HEK293 (cell line): ENCODE measurements at regions not wholly inside any gene's neighbourhood (a gene's known extent, or its start where the extent isn't known, plus 50 kb on each side); places are given as distances from the start of the nearest gene placed in this dataset.
A peak's percentile ranks its signal among the peaks of the same experiment; 100 is the strongest.

ENCODE experiments used
- BCL6B ChIP-seq: fragments of 450-650 bp; formaldehyde crosslinking; IDR thresholded peaks from 2 replicates; pipeline ENCODE4 v1.5.1; 2017; ENCODE audit warnings: missing biosample characterization, missing genetic modification characterization
- INSM2 ChIP-seq: fragments of 450-650 bp; formaldehyde crosslinking; IDR thresholded peaks from 2 replicates; pipeline ENCODE4 v1.5.1; 2016; ENCODE audit warnings: missing biosample characterization, missing genetic modification characterization
- KLF10 ChIP-seq: fragments of 450-650 bp; IDR thresholded peaks from 2 replicates; pipeline ENCODE4 v1.5.1; 2018; ENCODE audit warnings: missing biosample characterization, mild to moderate bottlenecking, missing genetic modification characterization
- REPIN1 ChIP-seq: fragments of 450-650 bp; formaldehyde crosslinking; IDR thresholded peaks from 2 replicates; pipeline ENCODE4 v1.5.1; 2017; ENCODE audit warnings: missing biosample characterization, missing genetic modification characterization, low read depth
- REST ChIP-seq: fragments of 450-650 bp; formaldehyde crosslinking; IDR thresholded peaks from 2 replicates; pipeline ENCODE4 v1.5.1; 2016; ENCODE audit warnings: missing biosample characterization, missing genetic modification characterization
- SCRT2 ChIP-seq: fragments of 450-650 bp; formaldehyde crosslinking; IDR thresholded peaks from 2 replicates; pipeline ENCODE4 v1.5.1; 2016; ENCODE audit warnings: missing biosample characterization, missing genetic modification characterization
- SP3 ChIP-seq: fragments of 450-650 bp; formaldehyde crosslinking; IDR thresholded peaks from 2 replicates; pipeline ENCODE4 v1.5.1; 2016; ENCODE audit warnings: missing biosample characterization, missing genetic modification characterization
- TSHZ1 ChIP-seq: fragments of 450-650 bp; formaldehyde crosslinking; IDR thresholded peaks from 2 replicates; pipeline ENCODE4 v1.5.1; 2016; ENCODE audit warnings: missing biosample characterization, missing genetic modification characterization, borderline replicate concordance
- ZBTB26 ChIP-seq: fragments of 450-650 bp; formaldehyde crosslinking; optimal IDR thresholded peaks from 2 replicates; pipeline ENCODE3; 2016; ENCODE audit warnings: missing biosample characterization, mild to moderate bottlenecking, missing genetic modification characterization
- ZBTB6 ChIP-seq: fragments of 450-650 bp; formaldehyde crosslinking; IDR thresholded peaks from 2 replicates; pipeline ENCODE4 v1.5.1; 2017; ENCODE audit warnings: missing biosample characterization, missing genetic modification characterization
- ZFHX2 ChIP-seq: fragments of 450-650 bp; formaldehyde crosslinking; conservative IDR thresholded peaks from 2 replicates; pipeline ENCODE4 v1.5.1; 2016; ENCODE audit warnings: missing biosample characterization, missing genetic modification characterization
- ZNF18 ChIP-seq: fragments of 450-650 bp; formaldehyde crosslinking; IDR thresholded peaks from 2 replicates; pipeline ENCODE4 v1.5.1; 2016; ENCODE audit warnings: missing biosample characterization, missing genetic modification characterization
- ZNF2 ChIP-seq: fragments of 450-650 bp; formaldehyde crosslinking; IDR thresholded peaks from 2 replicates; pipeline ENCODE4 v1.5.1; 2016; ENCODE audit warnings: missing biosample characterization, missing genetic modification characterization
- ZNF239 ChIP-seq: fragments of 450-650 bp; formaldehyde crosslinking; IDR thresholded peaks from 2 replicates; pipeline ENCODE4 v1.5.1; 2016; ENCODE audit warnings: missing biosample characterization, missing genetic modification characterization
- ZNF335 ChIP-seq: fragments of 450-650 bp; formaldehyde crosslinking; conservative IDR thresholded peaks from 2 replicates; pipeline ENCODE4 v1.5.1; 2016; ENCODE audit warnings: missing biosample characterization, missing genetic modification characterization
- ZNF362 ChIP-seq: fragments of 450-650 bp; formaldehyde crosslinking; IDR thresholded peaks from 2 replicates; pipeline ENCODE4 v1.5.1; 2016; ENCODE audit warnings: missing biosample characterization, missing genetic modification characterization
- ZNF391 ChIP-seq: fragments of 450-650 bp; formaldehyde crosslinking; IDR thresholded peaks from 2 replicates; pipeline ENCODE4 v1.5.1; 2016; ENCODE audit warnings: low read depth, missing biosample characterization, missing genetic modification characterization, borderline replicate concordance
- ZSCAN23 ChIP-seq: fragments of 450-650 bp; formaldehyde crosslinking; IDR thresholded peaks from 2 replicates; pipeline ENCODE4 v1.5.1; 2016; ENCODE audit warnings: missing biosample characterization, missing genetic modification characterization

GRCh38 chr6:28606424-28607391 lies 81.0 kb downstream of the GPX5 start (continued):
- TF ChIP-seq ZNF18 (tag by site-specific recombination): 0 out of 2 replicates have a peak, but pooled peaks have one; percentile 11
- TF ChIP-seq ZBTB26: peak; percentile 46
- TF ChIP-seq REPIN1: 0 out of 2 replicates have a peak, but pooled peaks have one; percentile 48
- no peak for TF ChIP-seq ZFHX2
- peak; percentile 64 for TF ChIP-seq TSHZ1
- no peak for TF ChIP-seq REST (tag by site-specific recombination)
- TF ChIP-seq ZNF391 (tag by site-specific recombination): no peak; the same call in 1 of the 2 replicates
- peak; percentile 71; the same call in 1 of the 2 replicates for TF ChIP-seq ZNF362 (tag by site-specific recombination)
- TF ChIP-seq ZNF239 (tag by site-specific recombination): no peak
- TF ChIP-seq SP3: peak; percentile 29; the same call in 1 of the 2 replicates
- TF ChIP-seq ZNF335 (tag by site-specific recombination): peak; percentile 91
- TF ChIP-seq INSM2 (tag by site-specific recombination): peak; percentile 46; the same call in 1 of the 2 replicates
- peak; percentile 80 for TF ChIP-seq KLF10
- no peak for TF ChIP-seq BCL6B (tag by site-specific recombination)
- TF ChIP-seq ZSCAN23: peak; percentile 61; the same call in 1 of the 2 replicates
- peak; percentile 95 for TF ChIP-seq ZNF2 (tag by site-specific recombination)
- TF ChIP-seq ZBTB6 (tag by site-specific recombination): no peak
- peak; percentile 86 for TF ChIP-seq SCRT2 (tag by site-specific recombination)
